ENCODE measurements at regions not wholly inside any gene's neighbourhood (a gene's known extent, or its start where the extent isn't known, plus 50 kb on each side); places are given as distances from the start of the nearest gene placed in this dataset.

- DNase-seq (ENCODE audit: low spot score in 2 of 2): no peak
- H3K4me3 ChIP-seq (ENCODE audit: low read depth, poor library complexity, severe bottlenecking): no peak overlapping the region
- intact Hi-C loops (cut with DNase I; ENCODE audit: low total_unique reads): no loop called here
- 89% methylated on average over 5 of the region's 5 CpGs for WGBS, 2 donors
- no peak for TF ChIP-seq POLR2A (IDR thresholded peaks at IDR 0.05)
- TF ChIP-seq, protein P1, sequence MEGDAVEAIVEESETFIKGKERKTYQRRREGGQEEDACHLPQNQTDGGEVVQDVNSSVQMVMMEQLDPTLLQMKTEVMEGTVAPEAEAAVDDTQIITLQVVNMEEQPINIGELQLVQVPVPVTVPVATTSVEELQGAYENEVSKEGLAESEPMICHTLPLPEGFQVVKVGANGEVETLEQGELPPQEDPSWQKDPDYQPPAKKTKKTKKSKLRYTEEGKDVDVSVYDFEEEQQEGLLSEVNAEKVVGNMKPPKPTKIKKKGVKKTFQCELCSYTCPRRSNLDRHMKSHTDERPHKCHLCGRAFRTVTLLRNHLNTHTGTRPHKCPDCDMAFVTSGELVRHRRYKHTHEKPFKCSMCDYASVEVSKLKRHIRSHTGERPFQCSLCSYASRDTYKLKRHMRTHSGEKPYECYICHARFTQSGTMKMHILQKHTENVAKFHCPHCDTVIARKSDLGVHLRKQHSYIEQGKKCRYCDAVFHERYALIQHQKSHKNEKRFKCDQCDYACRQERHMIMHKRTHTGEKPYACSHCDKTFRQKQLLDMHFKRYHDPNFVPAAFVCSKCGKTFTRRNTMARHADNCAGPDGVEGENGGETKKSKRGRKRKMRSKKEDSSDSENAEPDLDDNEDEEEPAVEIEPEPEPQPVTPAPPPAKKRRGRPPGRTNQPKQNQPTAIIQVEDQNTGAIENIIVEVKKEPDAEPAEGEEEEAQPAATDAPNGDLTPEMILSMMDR (IDR thresholded peaks at IDR 0.05): no peak
Measured at GRCh38 chr10:35754519-35754918, 112.4 kb upstream of the FZD8 start.

GRCh38 chr10:35752469-35753461 lies 110.7 kb upstream of the FZD8 start:
- TF ChIP-seq POLR2A (IDR thresholded peaks at IDR 0.05): no peak
- no peak overlapping the region for H3K4me3 ChIP-seq (ENCODE audit: low read depth, poor library complexity, severe bottlenecking)
- 49 to 51% methylated on average over 11 of the region's 11 CpGs for WGBS, 2 donors
- DNase-seq (ENCODE audit: low spot score in 2 of 2): no peak
- intact Hi-C loops (cut with DNase I; ENCODE audit: low total_unique reads): no loop called here

GRCh38 chr10:35751347-35751746 lies 109.3 kb upstream of the FZD8 start:
- H3K4me3 ChIP-seq (ENCODE audit: low read depth, poor library complexity, severe bottlenecking): no peak overlapping the region
- intact Hi-C loops (cut with DNase I; ENCODE audit: low total_unique reads): no loop called here
- DNase-seq (ENCODE audit: low spot score in 2 of 2): no peak
- TF ChIP-seq POLR2A (IDR thresholded peaks at IDR 0.05): no peak
- TF ChIP-seq, protein P1 (IDR thresholded peaks at IDR 0.05): no peak
- 89 to 90% methylated on average over 2 of the region's 2 CpGs for WGBS, 2 donors

DNA sequence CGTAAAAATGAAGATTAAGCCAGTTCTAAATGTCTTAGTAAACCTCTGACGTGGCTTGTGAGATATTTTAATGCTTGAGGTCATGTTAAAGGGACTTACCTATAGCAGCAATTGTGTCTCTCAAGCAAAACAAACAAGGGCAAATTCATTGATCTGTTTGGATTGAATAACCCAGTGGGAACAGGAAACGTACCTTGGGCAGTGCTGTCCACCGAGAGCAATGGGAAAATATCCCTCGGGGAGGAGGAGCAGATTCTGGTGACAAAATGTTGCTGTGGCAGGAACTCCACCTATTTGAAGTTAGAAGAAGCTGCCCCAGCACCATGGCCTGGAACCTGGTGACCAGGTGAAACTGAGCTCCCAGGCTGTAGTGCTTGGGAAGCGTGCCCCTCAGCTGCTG lies 107.1 kb upstream of the FZD8 start:
- H3K4me3 ChIP-seq (ENCODE audit: low read depth, poor library complexity, severe bottlenecking): no peak overlapping the region
- 88 to 89% methylated on average over 6 of the region's 6 CpGs for whole genome bisulfite sequencing, 2 donors
- TF ChIP-seq POLR2A (IDR thresholded peaks at IDR 0.05): no peak
- TF ChIP-seq, protein P1 (IDR thresholded peaks at IDR 0.05): no peak
- no peak for DNase-seq (ENCODE audit: low spot score in 2 of 2)
- intact Hi-C loops (cut with DNase I; ENCODE audit: low total_unique reads): no loop called here

GRCh38 chr10:35745617-35746403 lies 103.7 kb upstream of the FZD8 start:
- intact Hi-C loops (cut with DNase I; ENCODE audit: low total_unique reads): no loop called here
- no peak for DNase-seq (ENCODE audit: low spot score in 2 of 2)
- H3K4me3 ChIP-seq (ENCODE audit: low read depth, poor library complexity, severe bottlenecking): no peak overlapping the region
- TF ChIP-seq, protein P1 (IDR thresholded peaks at IDR 0.05): no peak
- no peak for TF ChIP-seq POLR2A (IDR thresholded peaks at IDR 0.05)
- WGBS, 2 donors: 83 to 85% methylated on average over 4 of the region's 4 CpGs

DNA sequence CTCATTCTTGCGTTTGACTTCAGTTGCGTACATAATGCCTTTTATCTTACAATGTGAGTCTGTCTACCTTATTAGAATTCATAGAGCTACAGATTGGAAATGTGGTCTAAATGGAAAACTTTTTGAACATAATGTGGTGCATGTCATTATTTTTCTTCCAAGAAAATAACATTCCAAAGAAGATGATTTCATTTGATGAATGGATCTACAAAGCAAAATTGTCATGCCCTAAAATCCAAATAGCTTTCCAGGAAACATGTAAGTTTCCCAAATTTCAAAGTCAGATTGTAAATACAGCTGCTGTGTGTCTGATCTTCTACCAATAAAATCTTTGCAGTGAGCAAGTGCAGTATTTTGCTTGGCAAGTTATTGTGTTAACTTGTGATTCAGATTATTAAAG lies 101.8 kb upstream of the FZD8 start:
- 51 to 60% methylated on average over 2 of the region's 2 CpGs for WGBS, 2 donors
- TF ChIP-seq POLR2A (IDR thresholded peaks at IDR 0.05): no peak
- TF ChIP-seq, protein P1 (IDR thresholded peaks at IDR 0.05): no peak
- DNase-seq (ENCODE audit: low spot score in 2 of 2): no peak
- intact Hi-C loops (cut with DNase I; ENCODE audit: low total_unique reads): no loop called here
- H3K4me3 ChIP-seq (ENCODE audit: low read depth, poor library complexity, severe bottlenecking): no peak overlapping the region

Measured in lower leg skin (tissue), 4 donors.